A673 (cell line): ENCODE measurements at regions not wholly inside any gene's neighbourhood (a gene's known extent, or its start where the extent isn't known, plus 50 kb on each side); places are given as distances from the start of the nearest gene placed in this dataset.

Experiments used
- BruUV-seq: library from RNA; stranded (reverse); fragments of 400-500 nt; replicated peaks from 2 replicates; lab custom pipeline; 2021; lab: Mats Ljungman, UMichigan
- CTCF ChIA-PET: fragments of 300-600 bp; sonication (Branson Sonifier 250); formaldehyde crosslinking; loops from one replicate; lab custom pipeline; 2022; ENCODE audit warnings: antibody characterized with exemption; lab: Charles Lee
- POLR2A ChIA-PET: fragments of 300-600 bp; sonication (Branson Sonifier 250); formaldehyde crosslinking; loops from one replicate; lab custom pipeline; 2022; ENCODE audit warnings: antibody characterized with exemption; ENCODE audit not compliant: low non-redundant PET; lab: Charles Lee
- DNase-seq: peaks from one replicate; pipeline ENCODE4 v3.0.0-alpha.2; 2015; ENCODE audit warnings: low spot score
- H3K27ac ChIP-seq: fragments of 200-600 bp; sonication (generic); 2 replicates; pipeline ENCODE4 v1.5.1; 2016; ENCODE audit warnings: mixed run types, low read depth, mild to moderate bottlenecking, mixed read lengths, antibody characterized with exemption, low read length; ENCODE audit not compliant: poor library complexity, severe bottlenecking
- H3K27me3 ChIP-seq: fragments of 200-600 bp; sonication (generic); replicated peaks from 2 replicates; pipeline ENCODE4 v1.6.1; 2017; ENCODE audit warnings: mixed run types, low read depth, mild to moderate bottlenecking, mixed read lengths, antibody characterized with exemption, low read length; ENCODE audit not compliant: insufficient read depth, poor library complexity
- H3K36me3 ChIP-seq: fragments of 200-600 bp; sonication (generic); 2 replicates; pipeline ENCODE4 v1.6.1; 2016; ENCODE audit warnings: mixed run types, mild to moderate bottlenecking, mixed read lengths, antibody characterized with exemption, low read length; ENCODE audit not compliant: insufficient read depth, poor library complexity, severe bottlenecking
- H3K4me1 ChIP-seq: fragments of 200-600 bp; sonication (generic); 2 replicates; pipeline ENCODE4 v1.6.1; 2017; ENCODE audit warnings: mixed run types, mild to moderate bottlenecking, mixed read lengths, antibody characterized with exemption, low read length; ENCODE audit not compliant: insufficient read depth, poor library complexity, severe bottlenecking
- H3K4me3 ChIP-seq: fragments of 200-600 bp; sonication (generic); 2 replicates; pipeline ENCODE4 v1.5.1; 2016; ENCODE audit warnings: low read depth, mixed run types, mild to moderate bottlenecking, mixed read lengths, low read length; ENCODE audit not compliant: poor library complexity, severe bottlenecking
- H3K9me3 ChIP-seq: fragments of 200-600 bp; sonication (generic); 2 replicates; pipeline ENCODE4 v1.6.1; 2016; ENCODE audit warnings: mixed run types, low read depth, mild to moderate bottlenecking, mixed read lengths, antibody characterized with exemption, low read length; ENCODE audit not compliant: poor library complexity, severe bottlenecking
- CTCF ChIP-seq: fragments of 300-800, 200-600 bp; sonication (generic); conservative IDR thresholded peaks from 2 replicates; pipeline ENCODE4 v1.5.1; 2017; ENCODE audit warnings: low read depth, mild to moderate bottlenecking, antibody characterized with exemption, low read length, moderate library complexity, mixed read lengths
- EZH2 ChIP-seq: fragments of 200-600 bp; sonication (generic); IDR thresholded peaks from 2 replicates; pipeline ENCODE4 v1.6.1; 2017; ENCODE audit warnings: borderline replicate concordance, low read depth, mild to moderate bottlenecking, mixed read lengths, antibody characterized with exemption, low read length; ENCODE audit not compliant: poor library complexity, severe bottlenecking
- intact Hi-C: fragments of 100-400 bp; cut with micrococcal nuclease; formaldehyde crosslinking; loops from one replicate; pipeline ENCODE4 v1.10.0; 2022; ENCODE audit not compliant: unreplicated experiment

- no TSS peak for BruUV-seq
- TF ChIP-seq CTCF (no peak), EZH2 (no peak)
- ChIA-PET POLR2A (no interaction called here), CTCF (interaction anchor here (1.4 to 1.9 kb wide), 2 partner anchors 269 to 597 kb away, joined by 5 to 7 read pairs; no protein-coding TSS in a partner anchor)
- Histone ChIP-seq H3K27ac (no peak overlapping the region), H3K4me3 (no peak overlapping the region), H3K4me1 (peaks cover 8% of the 10 kb centered on the region), H3K36me3 (no peaks in the 10 kb centered on the region), H3K27me3 (no peaks in the 10 kb centered on the region), H3K9me3 (peaks cover 2% of the 10 kb centered on the region)
- intact Hi-C loops: loop anchor here (2.0 to 10.0 kb wide), 2 partner anchors 261 to 597 kb away; no protein-coding TSS in a partner anchor
- DNase-seq: no peak
These were observed 337.1 kb upstream of the GLI3 start for GRCh38 chr7:42573881-42574672.

GRCh38 chr7:42572561-42572960, 335.6 kb upstream of the GLI3 start:
- TF ChIP-seq EZH2 (no peak), CTCF (no peak)
- no peak for DNase-seq
- Histone ChIP-seq H3K27ac (no peak overlapping the region), H3K9me3 (no peaks in the 10 kb centered on the region), H3K4me3 (no peak overlapping the region), H3K36me3 (no peaks in the 10 kb centered on the region), H3K27me3 (no peaks in the 10 kb centered on the region), H3K4me1 (no peaks in the 10 kb centered on the region)
- ChIA-PET CTCF (interaction anchor here (0.6 kb wide), 2 partner anchors 290 to 629 kb away, joined by 4 to 9 read pairs; no protein-coding TSS in a partner anchor), POLR2A (no interaction called here)
- no TSS peak for BruUV-seq
- intact Hi-C loops: loop anchor here (2.0 to 10.0 kb wide), 2 partner anchors 262 to 596 kb away; no protein-coding TSS in a partner anchor

- BruUV-seq: no TSS peak
- no peak overlapping the region for H3K4me3 ChIP-seq
- no peaks in the 10 kb centered on the region for H3K27me3 ChIP-seq
- POLR2A ChIA-PET: no interaction called here
- CTCF ChIA-PET: interaction anchor here (0.6 kb wide), 1 partner anchor 290 kb away, joined by 9 read pairs; no protein-coding TSS in a partner anchor
- no peaks in the 10 kb centered on the region for H3K36me3 ChIP-seq
- H3K4me1 ChIP-seq: no peaks in the 10 kb centered on the region
- TF ChIP-seq CTCF (no peak), EZH2 (no peak)
- H3K27ac ChIP-seq: no peak overlapping the region
- no peaks in the 10 kb centered on the region for H3K9me3 ChIP-seq
- intact Hi-C loops: loop anchor here (2.0 to 10.0 kb wide), 2 partner anchors 263 to 595 kb away; no protein-coding TSS in a partner anchor
- peak; percentile 10 for DNase-seq
These were observed 335.0 kb upstream of the GLI3 start for GRCh38 chr7:42572056-42572455.
